GM12875 (cell line): ENCODE measurements at regions not wholly inside any gene's neighbourhood (a gene's known extent, or its start where the extent isn't known, plus 50 kb on each side); places are given as distances from the start of the nearest gene placed in this dataset.

ENCODE experiments used
- H3K4me3 ChIP-seq: one replicate; pipeline ENCODE4 v1.5.1; 2011; ENCODE audit warnings: low read depth, low read length, control low read depth
- TF ChIP-seq, protein P1 (sequence below): IDR thresholded peaks from 2 replicates; pipeline ENCODE4 v1.5.1; 2011; ENCODE audit warnings: low read depth, mild to moderate bottlenecking, control low read depth, inconsistent platforms, low read length, moderate library complexity, borderline replicate concordance; ENCODE audit not compliant: insufficient read depth

DNA sequence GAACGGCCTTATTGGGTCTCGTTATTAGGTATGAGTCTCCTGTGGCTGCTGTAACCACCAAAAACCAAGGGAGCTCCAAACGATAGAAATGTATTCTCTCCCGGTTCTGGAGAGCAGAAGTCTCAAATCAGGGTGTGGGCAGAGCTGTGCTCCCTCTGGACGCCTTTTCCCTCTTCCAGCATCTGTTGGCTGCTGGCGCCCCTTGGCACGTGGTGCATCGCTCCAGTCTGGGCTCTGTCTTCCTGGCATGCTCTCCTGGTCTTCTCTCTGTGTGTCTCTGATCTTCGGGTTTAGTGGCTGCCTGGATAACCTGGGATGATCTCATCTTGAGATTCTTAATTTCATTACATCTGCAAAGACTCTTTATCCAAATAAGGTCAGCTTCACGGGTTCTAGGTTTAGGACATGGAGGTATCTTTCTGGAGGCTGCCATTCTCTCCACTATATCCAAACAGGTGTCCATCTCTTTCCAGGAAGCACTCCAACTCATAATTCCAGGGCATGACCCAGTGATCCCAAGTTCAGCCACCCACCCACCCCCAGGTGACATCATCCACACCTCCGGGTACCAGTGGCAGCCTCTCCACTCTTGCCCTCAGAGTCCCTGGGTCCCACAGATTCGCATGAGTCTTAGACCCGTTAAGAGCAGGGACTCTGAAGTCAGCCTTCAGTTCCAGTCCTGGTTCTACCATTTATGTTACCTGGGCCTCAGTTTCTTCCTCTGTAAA, 145.5 kb upstream of the FOXF1 start:
- no peak overlapping the region for H3K4me3 ChIP-seq
- TF ChIP-seq, protein P1, sequence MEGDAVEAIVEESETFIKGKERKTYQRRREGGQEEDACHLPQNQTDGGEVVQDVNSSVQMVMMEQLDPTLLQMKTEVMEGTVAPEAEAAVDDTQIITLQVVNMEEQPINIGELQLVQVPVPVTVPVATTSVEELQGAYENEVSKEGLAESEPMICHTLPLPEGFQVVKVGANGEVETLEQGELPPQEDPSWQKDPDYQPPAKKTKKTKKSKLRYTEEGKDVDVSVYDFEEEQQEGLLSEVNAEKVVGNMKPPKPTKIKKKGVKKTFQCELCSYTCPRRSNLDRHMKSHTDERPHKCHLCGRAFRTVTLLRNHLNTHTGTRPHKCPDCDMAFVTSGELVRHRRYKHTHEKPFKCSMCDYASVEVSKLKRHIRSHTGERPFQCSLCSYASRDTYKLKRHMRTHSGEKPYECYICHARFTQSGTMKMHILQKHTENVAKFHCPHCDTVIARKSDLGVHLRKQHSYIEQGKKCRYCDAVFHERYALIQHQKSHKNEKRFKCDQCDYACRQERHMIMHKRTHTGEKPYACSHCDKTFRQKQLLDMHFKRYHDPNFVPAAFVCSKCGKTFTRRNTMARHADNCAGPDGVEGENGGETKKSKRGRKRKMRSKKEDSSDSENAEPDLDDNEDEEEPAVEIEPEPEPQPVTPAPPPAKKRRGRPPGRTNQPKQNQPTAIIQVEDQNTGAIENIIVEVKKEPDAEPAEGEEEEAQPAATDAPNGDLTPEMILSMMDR, result no peak

DNA sequence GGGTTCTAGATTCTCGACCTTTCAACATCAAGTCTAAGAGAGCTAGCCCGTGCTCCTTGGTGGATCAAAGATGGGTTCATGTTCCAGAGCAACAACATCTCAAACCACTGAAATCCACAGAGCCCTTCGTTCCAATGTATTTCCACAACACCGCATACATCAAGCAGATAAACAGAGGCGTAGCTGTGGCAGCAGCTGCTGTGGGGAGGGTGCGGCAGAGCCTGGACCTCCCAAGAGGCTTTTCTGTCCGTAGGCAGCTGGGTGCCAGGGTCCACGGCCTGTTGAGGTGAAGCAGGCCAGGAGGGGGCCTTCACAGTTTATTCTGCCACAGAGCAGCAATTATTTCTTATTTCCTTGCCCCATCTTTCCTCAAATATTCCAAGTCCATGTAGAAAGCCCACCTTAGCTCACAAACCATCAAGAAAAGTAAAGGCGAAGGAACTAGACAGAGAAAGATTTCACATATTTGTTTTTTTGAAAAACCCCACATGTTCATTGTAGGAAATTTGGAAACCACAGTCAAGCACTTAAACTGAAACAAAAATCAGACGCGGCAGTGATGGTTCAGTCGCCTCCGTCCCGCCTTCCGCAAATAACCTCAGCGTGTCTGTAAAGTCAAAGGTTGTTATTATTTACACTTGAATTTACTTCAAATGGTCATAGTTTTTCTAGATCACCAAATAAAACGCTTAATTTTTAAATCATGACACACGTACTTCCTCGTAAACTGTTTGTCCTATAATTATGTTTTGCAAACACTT, 144.6 kb upstream of the FOXF1 start:
- no peak overlapping the region for H3K4me3 ChIP-seq
- TF ChIP-seq, protein P1, result no peak

DNA sequence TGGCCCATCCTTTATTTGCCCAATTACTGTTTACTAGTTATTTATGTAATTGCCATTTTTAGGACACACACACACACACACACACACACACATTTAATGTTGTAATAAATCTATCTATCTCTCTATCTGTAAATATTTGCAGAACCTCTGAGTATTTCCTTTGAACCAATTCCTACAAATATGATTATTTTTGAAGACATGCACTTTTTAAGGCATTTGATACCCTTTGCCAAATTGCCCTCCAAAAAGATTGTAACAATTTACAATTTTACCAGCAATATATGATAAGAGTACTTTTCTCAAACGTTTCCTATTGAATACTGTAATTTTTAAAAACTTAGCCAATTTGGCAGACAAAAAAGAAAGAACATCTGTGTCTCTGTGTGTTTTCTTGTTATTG, 143.8 kb upstream of the FOXF1 start:
- H3K4me3 ChIP-seq, result no peak overlapping the region
- TF ChIP-seq, protein P1, result no peak

GRCh38 chr16:86367291-86368072, 142.8 kb upstream of the FOXF1 start:
- TF ChIP-seq, protein P1, result no peak
- no peak overlapping the region for H3K4me3 ChIP-seq

GRCh38 chr16:86368261-86368660, 142.1 kb upstream of the FOXF1 start:
- TF ChIP-seq, protein P1, result no peak
- H3K4me3 ChIP-seq, result no peak overlapping the region

DNA sequence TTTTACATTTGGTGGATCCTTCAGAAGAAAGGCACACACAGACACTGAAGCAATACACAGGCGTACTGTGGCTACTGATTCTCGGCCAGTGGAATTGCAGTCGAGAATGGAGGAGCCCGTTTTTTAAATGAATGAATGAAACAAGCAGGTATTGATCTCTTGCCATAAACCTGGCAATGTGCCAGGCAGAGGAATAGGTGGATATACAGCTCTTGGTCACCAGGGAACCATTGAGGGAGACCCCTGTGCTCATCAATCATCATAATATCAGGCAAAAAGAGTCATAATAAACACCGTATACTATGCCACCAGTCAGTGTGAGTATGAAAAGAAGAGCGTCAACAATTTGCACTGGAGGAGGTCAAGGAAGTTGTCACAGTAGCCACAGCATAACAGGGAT, 140.3 kb upstream of the FOXF1 start:
- TF ChIP-seq, protein P1, result no peak
- H3K4me3 ChIP-seq, result no peak overlapping the region
